ENCODE measurements at regions not wholly inside any gene's neighbourhood (a gene's known extent, or its start where the extent isn't known, plus 50 kb on each side); places are given as distances from the start of the nearest gene placed in this dataset.

DNA sequence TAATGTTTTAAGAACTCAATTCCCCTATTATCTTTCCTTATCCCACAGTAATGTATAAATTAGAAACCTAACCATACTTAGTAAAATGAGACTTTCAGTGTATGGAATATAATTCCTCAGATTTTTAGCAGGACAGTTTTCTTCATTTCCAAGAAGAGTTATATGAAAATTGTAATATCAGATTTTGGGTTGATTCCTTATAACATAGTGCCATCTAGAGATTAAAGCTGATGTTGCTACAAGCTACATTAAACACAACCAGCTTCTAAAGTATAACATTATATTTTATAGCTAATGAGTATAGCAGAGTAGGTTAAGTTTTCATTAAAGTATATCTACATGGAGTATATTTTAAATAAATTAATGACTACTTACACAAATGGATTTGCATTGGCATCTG lies 99.7 kb upstream of the MIR17HG start:
- H2BK15ac ChIP-seq (ENCODE audit: low read depth, low read length) = no peak overlapping the region
- no peak overlapping the region for H3K14ac ChIP-seq (replicated peaks; ENCODE audit: low read depth, low read length)
- intact Hi-C loops (cut with micrococcal nuclease) (no loop called here), dilution Hi-C loops (cut with HindIII; ENCODE audit: low sequenced_read_pairs, unreplicated experiment) (no loop called here), in situ Hi-C loops (cut with MboI; ENCODE audit: low sequenced_read_pairs) (no loop called here)
- ChIA-PET CTCF (no interaction called here), POLR2A (ENCODE audit: unreplicated experiment) (no interaction called here)
- no peak overlapping the region for H4K5ac ChIP-seq (ENCODE audit: low read depth, low read length)
- no peak overlapping the region for H3K4ac ChIP-seq (ENCODE audit: low read depth, low read length)
- no peaks in the 10 kb centered on the region for H3K36me3 ChIP-seq (ENCODE audit: control insufficient read depth, insufficient read depth, low read length)
- no peak for TF ChIP-seq CHD1 (IDR thresholded peaks at IDR 0.05; ENCODE audit: low read depth, low read length)
- no peak for TF ChIP-seq BHLHE40 (IDR thresholded peaks at IDR 0.05; ENCODE audit: low read depth, low read length)
- no peak for TF ChIP-seq NFE2L2 (IDR thresholded peaks at IDR 0.05; ENCODE audit: low read depth, low read length)
- no peak for TF ChIP-seq RFX5 (IDR thresholded peaks at IDR 0.05; ENCODE audit: low read depth, low read length)
- TF ChIP-seq, protein P1, sequence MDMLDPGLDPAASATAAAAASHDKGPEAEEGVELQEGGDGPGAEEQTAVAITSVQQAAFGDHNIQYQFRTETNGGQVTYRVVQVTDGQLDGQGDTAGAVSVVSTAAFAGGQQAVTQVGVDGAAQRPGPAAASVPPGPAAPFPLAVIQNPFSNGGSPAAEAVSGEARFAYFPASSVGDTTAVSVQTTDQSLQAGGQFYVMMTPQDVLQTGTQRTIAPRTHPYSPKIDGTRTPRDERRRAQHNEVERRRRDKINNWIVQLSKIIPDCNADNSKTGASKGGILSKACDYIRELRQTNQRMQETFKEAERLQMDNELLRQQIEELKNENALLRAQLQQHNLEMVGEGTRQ (IDR thresholded peaks at IDR 0.05; ENCODE audit: low read depth, low read length) = no peak
- TF ChIP-seq, protein P2, sequence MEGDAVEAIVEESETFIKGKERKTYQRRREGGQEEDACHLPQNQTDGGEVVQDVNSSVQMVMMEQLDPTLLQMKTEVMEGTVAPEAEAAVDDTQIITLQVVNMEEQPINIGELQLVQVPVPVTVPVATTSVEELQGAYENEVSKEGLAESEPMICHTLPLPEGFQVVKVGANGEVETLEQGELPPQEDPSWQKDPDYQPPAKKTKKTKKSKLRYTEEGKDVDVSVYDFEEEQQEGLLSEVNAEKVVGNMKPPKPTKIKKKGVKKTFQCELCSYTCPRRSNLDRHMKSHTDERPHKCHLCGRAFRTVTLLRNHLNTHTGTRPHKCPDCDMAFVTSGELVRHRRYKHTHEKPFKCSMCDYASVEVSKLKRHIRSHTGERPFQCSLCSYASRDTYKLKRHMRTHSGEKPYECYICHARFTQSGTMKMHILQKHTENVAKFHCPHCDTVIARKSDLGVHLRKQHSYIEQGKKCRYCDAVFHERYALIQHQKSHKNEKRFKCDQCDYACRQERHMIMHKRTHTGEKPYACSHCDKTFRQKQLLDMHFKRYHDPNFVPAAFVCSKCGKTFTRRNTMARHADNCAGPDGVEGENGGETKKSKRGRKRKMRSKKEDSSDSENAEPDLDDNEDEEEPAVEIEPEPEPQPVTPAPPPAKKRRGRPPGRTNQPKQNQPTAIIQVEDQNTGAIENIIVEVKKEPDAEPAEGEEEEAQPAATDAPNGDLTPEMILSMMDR (conservative IDR thresholded peaks at IDR 0.05; ENCODE audit: low read depth, low read length) = peak; percentile 22; the same call in 1 of the 2 replicates
- TF ChIP-seq RAD21 (IDR thresholded peaks at IDR 0.05; ENCODE audit: low read length) = peak; percentile 17; the same call in 1 of the 2 replicates
- no TSS peak for BruUV-seq (replicated peaks)
- H2AK9ac ChIP-seq (replicated peaks; ENCODE audit: low read depth, low read length, poor library complexity) = no peak overlapping the region
- H3K4me1 ChIP-seq (ENCODE audit: control insufficient read depth, insufficient read depth, low read length) = no peaks in the 10 kb centered on the region
- no peak overlapping the region for H2BK20ac ChIP-seq (ENCODE audit: low read depth, low read length)
- no peaks in the 10 kb centered on the region for H3K9me1 ChIP-seq (ENCODE audit: insufficient read depth, low read length)
- H2AK5ac ChIP-seq (ENCODE audit: low read depth, low read length) = no peak overlapping the region
- H3K4me2 ChIP-seq (ENCODE audit: low read depth, low read length) = no peak overlapping the region
- no peak overlapping the region for H4K8ac ChIP-seq (ENCODE audit: low read depth in 2 of 2, low read length in 2 of 2)
- no peak overlapping the region for H3K27ac ChIP-seq (ENCODE audit: insufficient read depth, low read length)
- H2AFZ ChIP-seq (replicated peaks; ENCODE audit: low read length, poor library complexity) = no peak overlapping the region
- no peak overlapping the region for H3K9ac ChIP-seq (ENCODE audit: low read depth, low read length)
- no peak overlapping the region for H3K4me3 ChIP-seq (ENCODE audit: insufficient read depth, low read depth, low read length)
- no peaks in the 10 kb centered on the region for H3K79me1 ChIP-seq (ENCODE audit: low read depth in 1 of 2, low read length in 2 of 2)
- no peak for ATAC-seq (ENCODE audit: low read depth)
- no peaks in the 10 kb centered on the region for H3K9me3 ChIP-seq (ENCODE audit: control insufficient read depth, insufficient read depth, low read length)
- no peak overlapping the region for H3K23ac ChIP-seq (ENCODE audit: low read depth, low read length)
- no peak overlapping the region for H3K18ac ChIP-seq (ENCODE audit: low read depth, low read length)
- no peak overlapping the region for H4K91ac ChIP-seq (ENCODE audit: insufficient read depth, low read depth, low read length)
- no peak overlapping the region for H2BK120ac ChIP-seq (ENCODE audit: low read depth, low read length)
- no peak overlapping the region for H3K56ac ChIP-seq (ENCODE audit: extremely low read depth, insufficient read depth, low read length)
- no peaks in the 10 kb centered on the region for H4K20me1 ChIP-seq (ENCODE audit: insufficient read depth, low read length)
- no peak for DNase-seq
- no peak overlapping the region for H2BK5ac ChIP-seq (ENCODE audit: low read depth, low read length, poor library complexity, severe bottlenecking)
- H3K27me3 ChIP-seq (ENCODE audit: control insufficient read depth, insufficient read depth, low read length) = no peaks in the 10 kb centered on the region

All from IMR-90 (cell line).